Lower leg skin (tissue), 4 donors: ENCODE measurements at regions not wholly inside any gene's neighbourhood (a gene's known extent, or its start where the extent isn't known, plus 50 kb on each side); places are given as distances from the start of the nearest gene placed in this dataset.
"Not testable (repeated sequence)": the region's sequence is repeated elsewhere in the genome, so short reads cannot be mapped to it uniquely, and the experiment has no call there.

Source experiments
- DNase-seq, 2 donors: peaks; one replicate each; pipeline ENCODE4 v3.0.0-alpha.2; 2019; ENCODE audit warnings: low spot score in 2 of 2
- H3K4me3 ChIP-seq: fragments of 200-600 bp; sonication (generic); 2 replicates; pipeline ENCODE4 v1.5.1; 2017; ENCODE audit warnings: mild to moderate bottlenecking, low read depth; ENCODE audit not compliant: poor library complexity, severe bottlenecking
- POLR2A ChIP-seq, 2 donors: fragments of 450-650 bp; IDR thresholded peaks; one replicate each; pipeline ENCODE4 v1.6.1; 2016 to 2017; ENCODE audit warnings: antibody characterized with exemption in 2 of 2, mild to moderate bottlenecking in 1 of 2, moderate library complexity in 1 of 2
- WGBS, 2 donors: methylation state at CpG; one replicate each; pipeline ENCODE4 v1.1.5; 2018; 5-methylcytosine and 5-hydroxymethylcytosine counted together
- intact Hi-C: fragments of 100-400 bp; cut with DNase I; formaldehyde crosslinking; loops from one replicate; pipeline ENCODE4 v1.15.0; 2023; ENCODE audit warnings: low total_unique reads
- TF ChIP-seq, protein P1 (sequence below), 3 donors: fragments of 450-650 bp; IDR thresholded peaks; one replicate each; pipeline ENCODE4 v1.5.1; 2016; ENCODE audit warnings: antibody characterized with exemption in 3 of 3, mild to moderate bottlenecking in 3 of 3, moderate library complexity in 2 of 3

DNA sequence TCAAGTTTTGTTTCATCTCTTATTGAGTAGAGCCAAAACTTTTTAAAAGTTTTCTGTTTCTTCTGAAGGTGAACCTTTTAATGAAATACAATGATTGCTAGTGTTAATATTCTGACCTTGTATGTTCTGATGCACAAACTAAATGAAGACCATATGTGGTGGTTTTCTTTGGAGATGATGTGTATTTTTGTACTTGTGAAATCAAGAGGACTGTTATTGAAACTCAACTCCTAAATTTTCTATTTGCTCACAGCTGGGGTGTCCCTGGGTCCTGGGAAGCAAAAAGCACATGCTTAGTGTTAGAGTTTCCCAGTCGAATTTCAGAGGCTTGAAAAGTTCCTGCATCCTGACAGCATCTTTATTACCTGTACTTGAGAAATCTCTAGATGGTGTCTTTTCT is 1185.8 kb upstream of the ALCAM start:
- TF ChIP-seq POLR2A (IDR thresholded peaks at IDR 0.05): no peak
- TF ChIP-seq, protein P1, sequence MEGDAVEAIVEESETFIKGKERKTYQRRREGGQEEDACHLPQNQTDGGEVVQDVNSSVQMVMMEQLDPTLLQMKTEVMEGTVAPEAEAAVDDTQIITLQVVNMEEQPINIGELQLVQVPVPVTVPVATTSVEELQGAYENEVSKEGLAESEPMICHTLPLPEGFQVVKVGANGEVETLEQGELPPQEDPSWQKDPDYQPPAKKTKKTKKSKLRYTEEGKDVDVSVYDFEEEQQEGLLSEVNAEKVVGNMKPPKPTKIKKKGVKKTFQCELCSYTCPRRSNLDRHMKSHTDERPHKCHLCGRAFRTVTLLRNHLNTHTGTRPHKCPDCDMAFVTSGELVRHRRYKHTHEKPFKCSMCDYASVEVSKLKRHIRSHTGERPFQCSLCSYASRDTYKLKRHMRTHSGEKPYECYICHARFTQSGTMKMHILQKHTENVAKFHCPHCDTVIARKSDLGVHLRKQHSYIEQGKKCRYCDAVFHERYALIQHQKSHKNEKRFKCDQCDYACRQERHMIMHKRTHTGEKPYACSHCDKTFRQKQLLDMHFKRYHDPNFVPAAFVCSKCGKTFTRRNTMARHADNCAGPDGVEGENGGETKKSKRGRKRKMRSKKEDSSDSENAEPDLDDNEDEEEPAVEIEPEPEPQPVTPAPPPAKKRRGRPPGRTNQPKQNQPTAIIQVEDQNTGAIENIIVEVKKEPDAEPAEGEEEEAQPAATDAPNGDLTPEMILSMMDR (IDR thresholded peaks at IDR 0.05): no peak
- WGBS, 2 donors: 27 to 28% methylated on average over 1 of the region's 1 CpG
- intact Hi-C loops: no loop called here
- H3K4me3 ChIP-seq: no peak overlapping the region
- no peak for DNase-seq

DNA sequence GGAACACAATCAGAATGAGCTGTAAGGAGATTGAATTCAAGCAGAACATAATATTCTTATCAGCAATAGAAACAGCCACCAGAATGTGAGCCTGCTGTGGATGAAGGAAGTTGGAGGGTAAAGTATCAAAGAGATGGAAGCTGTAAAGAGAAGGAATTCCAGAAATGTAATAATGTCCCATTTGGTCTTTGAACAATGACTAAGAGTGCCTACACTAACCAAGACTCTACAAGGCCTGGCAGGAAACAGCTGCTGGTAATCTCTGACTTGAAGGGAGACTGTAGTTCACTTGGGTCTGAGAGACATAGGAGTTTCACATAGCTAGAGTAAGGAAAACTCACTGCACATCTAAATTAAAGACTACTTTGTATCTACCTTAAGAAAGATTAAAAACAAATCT is 1176.0 kb upstream of the ALCAM start:
- H3K4me3 ChIP-seq: no peak overlapping the region
- TF ChIP-seq, protein P1 (IDR thresholded peaks at IDR 0.05): no peak
- no peak for TF ChIP-seq POLR2A (IDR thresholded peaks at IDR 0.05)
- no peak for DNase-seq
- intact Hi-C loops: no loop called here

DNA sequence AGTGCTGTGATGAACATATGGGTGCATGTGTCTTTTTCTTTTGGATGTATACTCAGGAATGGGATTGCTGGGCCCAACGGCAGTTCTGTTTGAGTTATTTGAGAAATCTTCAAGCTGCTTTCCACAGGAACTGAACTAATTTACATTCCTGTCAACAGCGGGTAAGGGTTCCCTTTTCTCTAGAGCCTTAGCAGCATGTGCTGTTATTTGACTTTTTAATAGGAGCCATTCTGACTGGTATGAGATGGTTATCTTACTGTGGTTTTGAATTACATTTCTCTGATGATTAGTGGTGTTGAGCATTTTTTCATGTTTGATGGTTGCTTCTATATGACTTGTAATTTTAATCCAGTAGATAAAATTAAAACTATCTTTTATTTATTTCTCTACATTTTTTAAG is 1168.6 kb upstream of the ALCAM start:
- intact Hi-C loops: no loop called here
- 30 to 36% methylated on average over 2 of the region's 2 CpGs for WGBS, 2 donors
- DNase-seq: no peak
- no peak for TF ChIP-seq POLR2A (IDR thresholded peaks at IDR 0.05)
- TF ChIP-seq, protein P1 (IDR thresholded peaks at IDR 0.05): no peak
- H3K4me3 ChIP-seq: no peak overlapping the region

DNA sequence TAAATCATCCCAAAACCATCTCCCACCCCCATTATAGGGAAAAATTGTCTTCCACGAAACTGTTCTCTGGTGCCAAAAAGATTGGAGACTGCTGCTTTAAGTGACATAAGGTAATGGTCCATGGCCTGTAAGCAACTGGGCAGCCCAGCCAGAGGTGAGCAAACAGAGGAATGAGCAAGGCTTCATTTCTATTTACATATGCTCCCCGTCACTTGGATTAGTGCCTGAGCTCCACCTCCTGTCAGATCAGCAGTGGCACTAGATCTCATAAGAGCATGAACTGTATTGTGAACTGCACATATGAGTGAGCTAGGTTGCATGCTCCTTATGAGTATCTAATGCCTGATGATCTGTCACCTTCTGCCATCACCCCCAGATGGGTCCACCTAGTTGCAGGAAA is 1159.8 kb upstream of the ALCAM start:
- WGBS, 2 donors: 66 to 78% methylated on average over 2 of the region's 2 CpGs
- DNase-seq: no peak
- no peak overlapping the region for H3K4me3 ChIP-seq
- intact Hi-C loops: no loop called here
- TF ChIP-seq, protein P1 (IDR thresholded peaks at IDR 0.05): no peak
- no peak for TF ChIP-seq POLR2A (IDR thresholded peaks at IDR 0.05)

DNA sequence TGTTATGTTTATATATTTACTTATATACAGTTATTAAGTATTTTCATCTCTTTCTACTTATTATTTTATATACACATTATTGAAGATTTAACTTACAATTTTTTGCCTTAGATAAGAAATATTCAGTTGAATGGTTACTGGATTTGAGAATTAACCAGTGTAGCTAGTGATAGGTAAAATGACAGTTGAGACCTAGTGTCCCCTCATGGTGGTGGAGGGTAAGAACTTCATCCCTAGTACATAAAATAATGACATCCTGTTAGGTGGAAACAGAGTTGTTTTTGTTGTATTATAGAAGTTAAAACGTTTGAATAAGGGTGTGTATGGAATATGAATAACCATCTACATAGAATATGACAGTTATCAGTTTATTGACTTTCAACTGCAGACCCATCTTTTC is 1152.4 kb upstream of the ALCAM start:
- H3K4me3 ChIP-seq: no peak overlapping the region
- WGBS, 2 donors: 10 to 21% methylated on average over 1 of the region's 1 CpG
- DNase-seq: no peak
- TF ChIP-seq, protein P1 (IDR thresholded peaks at IDR 0.05): no peak
- TF ChIP-seq POLR2A (IDR thresholded peaks at IDR 0.05): no peak
- intact Hi-C loops: no loop called here

DNA sequence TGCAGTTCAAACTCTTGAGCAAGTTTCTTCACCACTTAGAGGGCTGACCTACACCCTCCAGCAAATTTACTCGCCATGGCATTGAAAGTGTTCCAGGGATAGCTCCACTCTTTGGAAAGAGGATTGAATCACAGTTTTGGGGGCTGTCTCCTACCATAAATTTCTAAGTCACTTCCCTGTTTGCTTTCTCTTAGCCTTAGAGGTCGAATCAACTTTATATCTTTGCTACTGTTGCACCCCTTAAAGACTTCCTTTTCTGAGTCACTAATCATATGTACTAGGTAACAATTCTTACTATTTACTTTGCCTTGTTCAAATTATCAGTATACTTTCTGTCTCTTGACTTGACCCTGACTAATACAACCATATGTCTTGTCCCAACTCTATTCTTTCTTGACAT is 1151.8 kb upstream of the ALCAM start:
- intact Hi-C loops: no loop called here
- 50 to 52% methylated on average over 2 of the region's 2 CpGs for WGBS, 2 donors
- TF ChIP-seq, protein P1 (IDR thresholded peaks at IDR 0.05): no peak
- no peak for TF ChIP-seq POLR2A (IDR thresholded peaks at IDR 0.05)
- no peak overlapping the region for H3K4me3 ChIP-seq
- no peak for DNase-seq

DNA sequence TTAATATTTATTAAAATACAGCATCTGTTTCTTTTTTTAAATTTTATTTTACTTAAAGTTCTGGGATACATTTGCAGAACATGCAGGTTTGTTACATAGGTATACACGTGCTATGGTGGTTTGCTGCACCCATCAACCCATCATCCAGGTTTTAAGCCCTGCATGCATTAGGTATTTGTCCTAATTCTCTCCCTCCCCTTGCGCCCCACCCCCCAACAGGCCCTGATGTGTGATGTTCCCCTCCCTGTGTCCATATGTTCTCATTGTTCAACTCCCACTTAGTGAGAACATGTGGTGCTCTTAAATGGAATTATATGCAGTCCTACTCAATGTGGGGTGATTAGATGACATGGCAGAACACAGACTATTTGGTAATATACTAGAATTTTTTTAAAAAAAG is 1147.7 kb upstream of the ALCAM start:
- DNase-seq, H3K4me3 ChIP-seq, intact Hi-C loops: not testable (repeated sequence)
- WGBS, 2 donors: 84 to 90% methylated on average over 2 of the region's 2 CpGs
